Trophoblast cell (in vitro differentiated cells and primary cell): ENCODE measurements at regions not wholly inside any gene's neighbourhood (a gene's known extent, or its start where the extent isn't known, plus 50 kb on each side); places are given as distances from the start of the nearest gene placed in this dataset.

Experiments used
- DNase-seq, 2 donors: peaks; one replicate each; pipeline ENCODE4 v3.0.0-alpha.2; 2016
- H2AFZ ChIP-seq: 2 replicates; pipeline ENCODE4 v1.6.1; 2013; ENCODE audit warnings: low read length, moderate library complexity, mild to moderate bottlenecking; ENCODE audit not compliant: insufficient read depth, poor library complexity
- H2AK5ac ChIP-seq: 2 replicates; pipeline ENCODE4 v1.6.1; 2013; ENCODE audit warnings: mild to moderate bottlenecking, low read length
- H2BK120ac ChIP-seq: 2 replicates; pipeline ENCODE4 v1.6.1; 2013; ENCODE audit warnings: low read length, mild to moderate bottlenecking, moderate library complexity; ENCODE audit not compliant: insufficient read depth, poor library complexity
- H2BK12ac ChIP-seq: 2 replicates; pipeline ENCODE4 v1.6.1; 2013; ENCODE audit warnings: mild to moderate bottlenecking, low read length, moderate library complexity
- H2BK5ac ChIP-seq: 2 replicates; pipeline ENCODE4 v1.6.1; 2013; ENCODE audit warnings: low read length, low read depth, moderate library complexity, mild to moderate bottlenecking; ENCODE audit not compliant: poor library complexity
- H3K14ac ChIP-seq: 2 replicates; pipeline ENCODE4 v1.6.1; 2013; ENCODE audit warnings: mild to moderate bottlenecking, low read length
- H3K18ac ChIP-seq: 2 replicates; pipeline ENCODE4 v1.6.1; 2013; ENCODE audit warnings: mild to moderate bottlenecking, low read length
- H3K23ac ChIP-seq: 2 replicates; pipeline ENCODE4 v1.6.1; 2013; ENCODE audit warnings: low read length
- H3K27ac ChIP-seq: 2 replicates; pipeline ENCODE4 v1.5.1; 2013; ENCODE audit warnings: low read depth, mild to moderate bottlenecking, inconsistent platforms, low read length, moderate library complexity
- H3K27me3 ChIP-seq: 2 replicates; pipeline ENCODE4 v1.6.1; 2013; ENCODE audit warnings: inconsistent platforms, mild to moderate bottlenecking, low read length, moderate library complexity; ENCODE audit not compliant: insufficient read depth
- H3K36me3 ChIP-seq, 2 experiments: 1 replicate in 1 of 2; 2 replicates in 1 of 2; pipeline ENCODE4 v1.6.1; 2013; ENCODE audit warnings: low read length in 2 of 2, mild to moderate bottlenecking in 2 of 2, moderate library complexity in 1 of 2; ENCODE audit not compliant: insufficient read depth in 2 of 2, control insufficient read depth in 1 of 2
- H3K4ac ChIP-seq: 2 replicates; pipeline ENCODE4 v1.6.1; 2013; ENCODE audit warnings: low read depth, mild to moderate bottlenecking, low read length, moderate library complexity
- H3K4me1 ChIP-seq, 2 experiments: 1 replicate in 1 of 2; 2 replicates in 1 of 2; pipeline ENCODE4 v1.6.1; 2013; ENCODE audit warnings: low read length in 2 of 2, mild to moderate bottlenecking in 2 of 2, moderate library complexity in 1 of 2; ENCODE audit not compliant: insufficient read depth in 2 of 2, control insufficient read depth in 1 of 2
- H3K4me2 ChIP-seq: 2 replicates; pipeline ENCODE4 v1.6.1; 2013; ENCODE audit warnings: inconsistent platforms, mild to moderate bottlenecking, low read length, moderate library complexity
- H3K4me3 ChIP-seq: 2 replicates; pipeline ENCODE4 v1.5.1; 2013; ENCODE audit warnings: mild to moderate bottlenecking, low read depth, low read length, inconsistent platforms
- H3K79me1 ChIP-seq: one replicate; pipeline ENCODE4 v1.6.1; 2013; ENCODE audit warnings: low read length
- H3K79me2 ChIP-seq: 2 replicates; pipeline ENCODE4 v1.6.1; 2013; ENCODE audit warnings: low read length, mild to moderate bottlenecking; ENCODE audit not compliant: control insufficient read depth, insufficient read depth, poor library complexity
- H3K9ac ChIP-seq: 2 replicates; pipeline ENCODE4 v1.6.1; 2013; ENCODE audit warnings: mild to moderate bottlenecking, low read length
- H3K9me3 ChIP-seq: 2 replicates; pipeline ENCODE4 v1.6.1; 2013; ENCODE audit warnings: low read depth, mild to moderate bottlenecking, control low read depth, inconsistent platforms, low read length; ENCODE audit not compliant: insufficient read depth
- H4K12ac ChIP-seq: 2 replicates; pipeline ENCODE4 v1.6.1; 2013; ENCODE audit warnings: low read depth, mild to moderate bottlenecking, low read length, moderate library complexity
- H4K8ac ChIP-seq: 2 replicates; pipeline ENCODE4 v1.6.1; 2013; ENCODE audit warnings: low read depth, mild to moderate bottlenecking, low read length, moderate library complexity
- H4K91ac ChIP-seq: one replicate; pipeline ENCODE4 v1.6.1; 2013; ENCODE audit warnings: low read depth, mild to moderate bottlenecking, low read length, moderate library complexity
- WGBS: extraction: QIAGEN DNeasy Blood & Tissue Kit; methylation state at CpG from one replicate; pipeline ENCODE4 v1.1.7; 2013; ENCODE audit warnings: missing lambda C conversion rate; ENCODE audit not compliant: insufficient read length, insufficient coverage; ENCODE audit errors: extremely low coverage; 5-methylcytosine and 5-hydroxymethylcytosine counted together

GRCh38 chr3:59527493-59527892 lies 477.7 kb upstream of the CFAP20DC start:
- Histone ChIP-seq H3K4me2 (no peak overlapping the region), H2AFZ (no peak overlapping the region), H2AK5ac (no peak overlapping the region), H3K18ac (no peak overlapping the region), H3K79me2 (no peaks in the 10 kb centered on the region), H3K4me1 (no peaks in the 10 kb centered on the region), H2BK5ac (no peak overlapping the region), H3K23ac (no peak overlapping the region), H3K79me1 (no peaks in the 10 kb centered on the region), H3K27me3 (no peaks in the 10 kb centered on the region), H3K36me3 (no peaks in the 10 kb centered on the region), H4K8ac (no peak overlapping the region), H4K12ac (no peak overlapping the region), H3K4ac (no peak overlapping the region), H3K27ac (no peak overlapping the region), H3K4me3 (no peak overlapping the region), H2BK12ac (no peak overlapping the region), H4K91ac (no peak overlapping the region), H3K9ac (no peak overlapping the region), H2BK120ac (no peak overlapping the region), H3K14ac (no peak overlapping the region), H3K9me3 (no peaks in the 10 kb centered on the region)
- DNase-seq: no peak
- no CpG with 5 or more reads among the region's 3 CpGs for WGBS

GRCh38 chr3:59526999-59527398 lies 477.2 kb upstream of the CFAP20DC start:
- Histone ChIP-seq H2BK12ac (no peak overlapping the region), H2AK5ac (no peak overlapping the region), H2AFZ (no peak overlapping the region), H3K4me3 (no peak overlapping the region), H2BK120ac (no peak overlapping the region), H4K91ac (no peak overlapping the region), H3K27ac (no peak overlapping the region), H3K4ac (no peak overlapping the region), H3K79me1 (no peaks in the 10 kb centered on the region), H3K9me3 (no peaks in the 10 kb centered on the region), H3K23ac (no peak overlapping the region), H3K14ac (no peak overlapping the region), H3K79me2 (no peaks in the 10 kb centered on the region), H3K27me3 (no peaks in the 10 kb centered on the region), H4K8ac (no peak overlapping the region), H4K12ac (no peak overlapping the region), H3K36me3 (no peaks in the 10 kb centered on the region), H2BK5ac (no peak overlapping the region), H3K9ac (no peak overlapping the region), H3K18ac (no peak overlapping the region), H3K4me1 (no peaks in the 10 kb centered on the region), H3K4me2 (no peak overlapping the region)
- DNase-seq: no peak

- Histone ChIP-seq H3K4me2 (no peak overlapping the region), H3K79me2 (no peaks in the 10 kb centered on the region), H3K27me3 (no peaks in the 10 kb centered on the region), H3K4me1 (no peaks in the 10 kb centered on the region), H3K4ac (no peak overlapping the region), H4K8ac (no peak overlapping the region), H3K79me1 (no peaks in the 10 kb centered on the region), H3K4me3 (no peak overlapping the region), H4K12ac (no peak overlapping the region), H3K27ac (no peak overlapping the region), H3K18ac (no peak overlapping the region), H2BK120ac (no peak overlapping the region), H2AK5ac (no peak overlapping the region), H3K9me3 (no peaks in the 10 kb centered on the region), H3K9ac (no peak overlapping the region), H3K14ac (no peak overlapping the region), H2BK5ac (no peak overlapping the region), H3K36me3 (no peaks in the 10 kb centered on the region), H2AFZ (no peak overlapping the region), H2BK12ac (no peak overlapping the region), H4K91ac (no peak overlapping the region), H3K23ac (no peak overlapping the region)
- WGBS: no CpG with 5 or more reads among the region's 2 CpGs
- no peak for DNase-seq
Observed at GRCh38 chr3:59522550-59522949, 472.7 kb upstream of the CFAP20DC start.

GRCh38 chr3:59519094-59519493 lies 469.3 kb upstream of the CFAP20DC start:
- H3K27ac ChIP-seq: no peak overlapping the region
- no peak overlapping the region for H3K9ac ChIP-seq
- H4K12ac ChIP-seq: no peak overlapping the region
- H3K79me2 ChIP-seq: no peaks in the 10 kb centered on the region
- H3K14ac ChIP-seq: no peak overlapping the region
- H3K4me2 ChIP-seq: no peak overlapping the region
- no peaks in the 10 kb centered on the region for H3K4me1 ChIP-seq
- H2BK12ac ChIP-seq: no peak overlapping the region
- H3K27me3 ChIP-seq: no peaks in the 10 kb centered on the region
- no peaks in the 10 kb centered on the region for H3K79me1 ChIP-seq
- WGBS: no CpG with 5 or more reads among the region's 6 CpGs
- no peak overlapping the region for H3K4ac ChIP-seq
- no peak for DNase-seq
- no peak overlapping the region for H2AFZ ChIP-seq
- H2AK5ac ChIP-seq: no peak overlapping the region
- H3K36me3 ChIP-seq: no peaks in the 10 kb centered on the region
- no peaks in the 10 kb centered on the region for H3K9me3 ChIP-seq
- H3K18ac ChIP-seq: no peak overlapping the region
- no peak overlapping the region for H2BK120ac ChIP-seq
- H3K4me3 ChIP-seq: no peak overlapping the region
- no peak overlapping the region for H2BK5ac ChIP-seq
- no peak overlapping the region for H4K91ac ChIP-seq
- no peak overlapping the region for H4K8ac ChIP-seq
- no peak overlapping the region for H3K23ac ChIP-seq
